Parathyroid adenoma (tissue), 2 donors: ENCODE measurements at regions not wholly inside any gene's neighbourhood (a gene's known extent, or its start where the extent isn't known, plus 50 kb on each side); places are given as distances from the start of the nearest gene placed in this dataset.

ENCODE experiments used
- H2AFZ ChIP-seq: fragments of 300-600 bp; sonication (generic); one replicate; pipeline ENCODE4 v1.7.0; 2017; ENCODE audit warnings: antibody characterized with exemption, mild to moderate bottlenecking
- H3K27ac ChIP-seq: fragments of 300-600 bp; sonication (generic); one replicate; pipeline ENCODE4 v1.7.0; 2017
- H3K27me3 ChIP-seq: fragments of 300-600 bp; sonication (generic); one replicate; pipeline ENCODE4 v1.7.0; 2017; ENCODE audit warnings: low read length; ENCODE audit not compliant: control insufficient read depth, insufficient read depth
- H3K36me3 ChIP-seq: fragments of 300-600 bp; sonication (generic); one replicate; pipeline ENCODE4 v1.7.0; 2017; ENCODE audit warnings: low read length; ENCODE audit not compliant: control insufficient read depth, insufficient read depth
- H3K4me1 ChIP-seq: fragments of 300-600 bp; sonication (generic); one replicate; pipeline ENCODE4 v1.7.0; 2017; ENCODE audit warnings: control low read depth
- H3K4me2 ChIP-seq: fragments of 300-600 bp; sonication (generic); one replicate; pipeline ENCODE4 v1.7.0; 2017; ENCODE audit warnings: low read length
- H3K4me3 ChIP-seq: fragments of 300-600 bp; sonication (generic); one replicate; pipeline ENCODE4 v1.7.0; 2017; ENCODE audit warnings: low read depth, low read length
- H3K79me2 ChIP-seq: fragments of 300-600 bp; sonication (generic); one replicate; pipeline ENCODE4 v1.7.0; 2017; ENCODE audit warnings: control low read depth
- H3K9ac ChIP-seq: fragments of 300-600 bp; sonication (generic); one replicate; pipeline ENCODE4 v1.7.0; 2017; ENCODE audit warnings: mild to moderate bottlenecking
- H3K9me3 ChIP-seq: fragments of 300-600 bp; sonication (generic); one replicate; pipeline ENCODE4 v1.7.0; 2017; ENCODE audit warnings: low read length; ENCODE audit not compliant: control insufficient read depth
- TF ChIP-seq, protein P1 (sequence below): fragments of 300-600 bp; sonication (generic); IDR thresholded peaks from one replicate; pipeline ENCODE4 v1.7.0; 2017; ENCODE audit warnings: antibody characterized with exemption, mild to moderate bottlenecking
- donor health status: primary hyperparathyroidism.

DNA sequence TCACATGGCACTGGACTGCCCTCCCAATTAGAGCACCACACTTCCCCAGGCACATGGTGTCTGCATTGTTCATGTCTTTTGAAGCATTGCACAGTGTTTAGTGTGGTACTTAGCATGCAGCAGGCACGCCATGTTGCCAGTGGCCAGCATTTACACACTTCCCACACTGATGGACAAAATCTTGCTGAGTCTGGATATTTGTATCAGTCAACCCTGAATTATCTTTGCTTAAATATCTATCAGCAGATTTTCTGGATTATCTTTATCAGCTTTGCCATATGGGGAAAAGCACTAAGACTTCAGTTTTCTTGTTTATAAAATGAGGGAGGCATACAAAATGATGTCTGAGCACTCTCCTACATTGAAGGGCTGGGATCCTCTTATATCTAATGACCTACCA lies 416.0 kb upstream of the MMADHC start:
- no peaks in the 10 kb centered on the region for H3K4me1 ChIP-seq
- no peaks in the 10 kb centered on the region for H3K9me3 ChIP-seq
- TF ChIP-seq, protein P1, sequence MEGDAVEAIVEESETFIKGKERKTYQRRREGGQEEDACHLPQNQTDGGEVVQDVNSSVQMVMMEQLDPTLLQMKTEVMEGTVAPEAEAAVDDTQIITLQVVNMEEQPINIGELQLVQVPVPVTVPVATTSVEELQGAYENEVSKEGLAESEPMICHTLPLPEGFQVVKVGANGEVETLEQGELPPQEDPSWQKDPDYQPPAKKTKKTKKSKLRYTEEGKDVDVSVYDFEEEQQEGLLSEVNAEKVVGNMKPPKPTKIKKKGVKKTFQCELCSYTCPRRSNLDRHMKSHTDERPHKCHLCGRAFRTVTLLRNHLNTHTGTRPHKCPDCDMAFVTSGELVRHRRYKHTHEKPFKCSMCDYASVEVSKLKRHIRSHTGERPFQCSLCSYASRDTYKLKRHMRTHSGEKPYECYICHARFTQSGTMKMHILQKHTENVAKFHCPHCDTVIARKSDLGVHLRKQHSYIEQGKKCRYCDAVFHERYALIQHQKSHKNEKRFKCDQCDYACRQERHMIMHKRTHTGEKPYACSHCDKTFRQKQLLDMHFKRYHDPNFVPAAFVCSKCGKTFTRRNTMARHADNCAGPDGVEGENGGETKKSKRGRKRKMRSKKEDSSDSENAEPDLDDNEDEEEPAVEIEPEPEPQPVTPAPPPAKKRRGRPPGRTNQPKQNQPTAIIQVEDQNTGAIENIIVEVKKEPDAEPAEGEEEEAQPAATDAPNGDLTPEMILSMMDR = no peak
- no peaks in the 10 kb centered on the region for H3K36me3 ChIP-seq
- H3K27me3 ChIP-seq = no peaks in the 10 kb centered on the region
- no peaks in the 10 kb centered on the region for H3K79me2 ChIP-seq
- H3K27ac ChIP-seq = no peak overlapping the region
- H2AFZ ChIP-seq = no peak overlapping the region
- no peak overlapping the region for H3K9ac ChIP-seq
- no peak overlapping the region for H3K4me2 ChIP-seq
- no peak overlapping the region for H3K4me3 ChIP-seq

DNA sequence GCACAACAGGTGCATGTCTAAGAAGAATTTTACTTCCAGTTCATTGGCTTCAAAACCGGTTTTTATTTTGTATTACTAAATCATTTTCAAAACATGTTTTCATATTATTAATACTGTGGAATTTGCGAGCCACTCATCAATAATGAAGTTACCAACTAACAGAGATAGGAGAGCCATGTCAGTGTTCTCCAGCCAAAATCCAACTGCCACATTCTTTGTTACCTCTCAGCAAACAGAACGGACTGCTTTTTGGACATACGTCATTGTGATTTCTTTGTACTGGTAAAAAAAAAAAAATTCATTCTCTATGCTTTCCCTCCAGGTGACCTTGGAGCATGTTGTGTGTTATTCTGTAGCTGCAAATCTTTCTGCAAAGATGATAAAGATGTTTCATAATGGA lies 414.2 kb upstream of the MMADHC start:
- no peaks in the 10 kb centered on the region for H3K36me3 ChIP-seq
- H3K27ac ChIP-seq = no peak overlapping the region
- H2AFZ ChIP-seq = no peak overlapping the region

DNA sequence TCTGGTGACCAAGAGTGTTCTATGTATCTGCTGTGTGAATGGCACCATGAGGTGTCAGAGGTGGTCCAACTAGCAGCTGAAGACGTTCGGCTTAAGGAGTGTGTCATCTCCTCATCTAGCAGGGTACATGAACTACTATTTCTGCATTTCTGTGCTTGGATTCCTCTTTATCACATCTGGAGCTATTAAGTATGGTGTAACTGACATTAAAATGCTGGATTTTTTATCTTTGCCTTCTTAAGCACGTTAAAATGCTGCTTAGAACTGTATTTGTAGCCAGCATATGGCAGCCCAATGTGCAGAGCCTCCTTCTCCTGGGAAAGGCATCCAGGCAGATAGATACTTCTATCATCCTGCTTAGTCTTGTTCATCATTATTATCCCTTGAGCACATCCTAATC lies 409.3 kb upstream of the MMADHC start:
- no peak overlapping the region for H3K4me2 ChIP-seq
- H3K27me3 ChIP-seq = no peaks in the 10 kb centered on the region

More for the DNA sequence above, 414.2 kb upstream of the MMADHC start:
- Histone ChIP-seq H3K4me2 (no peak overlapping the region), H3K4me3 (no peak overlapping the region), H3K79me2 (no peaks in the 10 kb centered on the region), H3K9ac (no peak overlapping the region), H3K9me3 (no peaks in the 10 kb centered on the region), H3K4me1 (no peaks in the 10 kb centered on the region), H3K27me3 (no peaks in the 10 kb centered on the region)
- TF ChIP-seq, protein P1 = no peak

DNA sequence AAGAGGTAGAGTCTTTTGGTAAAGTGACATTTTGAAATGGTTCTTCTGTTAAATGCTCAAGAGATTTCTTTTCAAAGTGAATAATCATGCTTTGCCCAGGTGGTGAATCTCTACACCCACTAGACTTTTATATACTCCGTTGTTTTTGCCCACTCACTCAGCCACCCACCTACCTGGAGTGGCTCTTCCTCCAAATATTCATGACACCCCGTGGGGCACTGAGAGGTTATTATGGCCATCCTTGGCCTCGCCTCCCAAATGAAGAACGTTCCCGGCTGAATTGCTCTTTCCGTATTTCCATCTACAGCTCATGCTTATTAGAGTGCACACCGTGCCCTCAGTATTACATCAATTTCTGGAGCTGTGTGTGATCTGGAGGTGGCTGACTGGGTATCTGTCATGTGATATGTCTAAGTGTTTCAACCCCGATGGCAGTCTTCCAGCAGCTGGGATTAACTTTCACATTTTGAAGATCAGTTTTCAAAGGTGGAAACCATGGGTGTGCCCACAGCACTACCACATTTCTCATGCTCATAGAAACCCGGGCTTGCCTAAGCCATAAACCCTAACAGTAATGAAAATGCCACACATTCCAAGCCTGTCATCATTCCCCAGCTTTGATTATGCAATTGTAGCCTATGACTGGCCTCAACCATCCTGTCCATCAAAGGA lies 406.6 kb upstream of the MMADHC start:
- no peak overlapping the region for H3K4me2 ChIP-seq
- no peak overlapping the region for H3K9ac ChIP-seq
- H3K4me3 ChIP-seq = no peak overlapping the region
- no peaks in the 10 kb centered on the region for H3K4me1 ChIP-seq
- H3K9me3 ChIP-seq = no peaks in the 10 kb centered on the region
- TF ChIP-seq, protein P1 = no peak
- no peaks in the 10 kb centered on the region for H3K79me2 ChIP-seq
- no peak overlapping the region for H2AFZ ChIP-seq
- no peaks in the 10 kb centered on the region for H3K27me3 ChIP-seq
- H3K27ac ChIP-seq = no peak overlapping the region
- H3K36me3 ChIP-seq = no peaks in the 10 kb centered on the region

More for the DNA sequence above, 409.3 kb upstream of the MMADHC start:
- H3K4me3 ChIP-seq = no peak overlapping the region
- no peak overlapping the region for H2AFZ ChIP-seq
- TF ChIP-seq, protein P1 = no peak
- H3K4me1 ChIP-seq = no peaks in the 10 kb centered on the region
- H3K79me2 ChIP-seq = no peaks in the 10 kb centered on the region
- no peaks in the 10 kb centered on the region for H3K9me3 ChIP-seq
- H3K36me3 ChIP-seq = no peaks in the 10 kb centered on the region
- no peak overlapping the region for H3K27ac ChIP-seq
- no peak overlapping the region for H3K9ac ChIP-seq

DNA sequence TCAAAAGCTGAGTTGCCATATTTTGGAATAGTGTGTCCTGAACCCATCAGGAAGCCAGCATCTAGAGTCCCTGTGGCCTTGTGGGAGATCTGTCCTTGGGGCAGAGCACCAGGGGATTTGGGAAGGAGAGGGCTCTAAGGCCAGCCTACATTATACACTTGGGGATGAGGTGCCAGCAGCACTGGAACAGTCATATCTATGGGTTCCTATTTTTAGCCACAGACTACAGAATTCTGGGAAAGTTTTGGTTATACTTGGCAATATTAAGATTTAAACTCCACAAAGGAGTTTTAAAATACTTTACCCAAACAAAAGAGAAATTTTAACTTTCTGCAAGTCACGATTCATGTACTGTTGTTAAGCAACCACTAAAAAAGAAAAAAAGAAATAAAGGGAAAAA lies 405.7 kb upstream of the MMADHC start:
- Histone ChIP-seq H3K4me3 (no peak overlapping the region), H3K27me3 (no peaks in the 10 kb centered on the region), H3K79me2 (no peaks in the 10 kb centered on the region), H3K4me1 (no peaks in the 10 kb centered on the region), H3K4me2 (no peak overlapping the region), H3K27ac (no peak overlapping the region), H3K36me3 (no peaks in the 10 kb centered on the region), H2AFZ (no peak overlapping the region), H3K9ac (no peak overlapping the region), H3K9me3 (no peaks in the 10 kb centered on the region)
- TF ChIP-seq, protein P1 = no peak
